Erythroblast (primary cell): ENCODE measurements at regions not wholly inside any gene's neighbourhood (a gene's known extent, or its start where the extent isn't known, plus 50 kb on each side); places are given as distances from the start of the nearest gene placed in this dataset.

Source experiments
- DNase-seq, 2 experiments: peaks; one replicate each; lab custom pipeline; 2025; lab: John Stamatoyannopoulos, UW
- GATA1 ChIP-seq: IDR thresholded peaks from 2 replicates; pipeline ENCODE4 v1.6.1; 2011; ENCODE audit warnings: low read depth, mild to moderate bottlenecking, control low read depth, low read length, moderate library complexity
- POLR2A ChIP-seq: IDR thresholded peaks from 2 replicates; pipeline ENCODE4 v1.6.1; 2011; ENCODE audit warnings: mild to moderate bottlenecking, low read length

DNA sequence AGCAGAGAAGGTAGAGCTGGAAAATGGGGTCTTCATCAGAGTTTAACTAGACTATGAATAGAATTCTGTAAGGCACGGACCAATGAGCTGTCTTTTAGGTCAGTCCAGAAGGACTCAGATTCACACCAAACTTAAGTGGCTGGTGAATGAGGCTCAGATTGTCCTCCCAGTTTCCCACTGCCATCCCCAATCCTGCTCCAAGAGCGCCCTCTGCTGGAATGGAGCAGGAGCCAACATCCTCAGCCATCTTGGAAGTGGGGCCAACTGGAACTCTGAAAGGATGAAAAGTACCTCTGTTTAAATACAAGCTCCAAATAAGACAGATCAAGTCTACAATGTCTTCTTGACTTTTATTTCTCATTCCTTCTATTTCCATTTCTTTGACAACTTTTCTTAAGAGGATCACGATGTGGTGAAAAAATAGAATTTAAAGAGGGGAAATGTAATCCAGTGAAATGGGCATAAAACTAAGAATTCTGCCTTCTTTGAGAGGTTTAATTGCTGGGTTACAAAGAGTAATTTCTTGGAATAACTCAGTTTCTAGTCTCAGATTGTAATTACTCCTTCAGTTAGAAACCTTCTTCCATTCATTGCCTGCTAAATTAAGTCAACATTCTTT is 217.1 kb upstream of the TPRG1 start:
- DNase-seq = peak; percentile 65 to 81
- TF ChIP-seq POLR2A (no peak), GATA1 (no peak)

- no peak for DNase-seq
These were observed 215.9 kb upstream of the TPRG1 start for GRCh38 chr3:188955919-188956318.

GRCh38 chr3:188956839-188957489 is 214.8 kb upstream of the TPRG1 start:
- TF ChIP-seq POLR2A (no peak), GATA1 (no peak)
- DNase-seq = peak; percentile 35 to 60

More at GRCh38 chr3:188955919-188956318, 215.9 kb upstream of the TPRG1 start:
- TF ChIP-seq GATA1 (no peak), POLR2A (no peak)

DNA sequence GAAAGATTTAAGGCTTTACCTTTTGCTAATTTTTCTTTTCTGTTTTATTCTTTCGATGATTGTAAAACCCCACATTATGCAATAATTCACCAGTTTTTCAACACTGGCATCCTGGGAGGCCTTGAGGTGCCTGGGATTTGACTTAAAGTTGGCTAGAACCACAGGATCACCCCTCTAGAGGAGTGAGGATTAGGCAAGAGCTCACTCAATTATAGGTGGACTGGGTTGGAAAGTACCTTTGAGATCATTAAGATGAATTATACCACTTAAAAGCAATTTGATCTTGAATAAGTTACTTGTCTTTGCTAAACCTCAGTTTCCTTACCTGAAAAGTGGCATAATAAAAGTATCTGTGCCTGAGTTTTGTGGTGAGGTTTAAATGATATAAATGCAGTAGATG is 212.8 kb upstream of the TPRG1 start:
- no peak for DNase-seq
- no peak for TF ChIP-seq GATA1
- TF ChIP-seq POLR2A = no peak

DNA sequence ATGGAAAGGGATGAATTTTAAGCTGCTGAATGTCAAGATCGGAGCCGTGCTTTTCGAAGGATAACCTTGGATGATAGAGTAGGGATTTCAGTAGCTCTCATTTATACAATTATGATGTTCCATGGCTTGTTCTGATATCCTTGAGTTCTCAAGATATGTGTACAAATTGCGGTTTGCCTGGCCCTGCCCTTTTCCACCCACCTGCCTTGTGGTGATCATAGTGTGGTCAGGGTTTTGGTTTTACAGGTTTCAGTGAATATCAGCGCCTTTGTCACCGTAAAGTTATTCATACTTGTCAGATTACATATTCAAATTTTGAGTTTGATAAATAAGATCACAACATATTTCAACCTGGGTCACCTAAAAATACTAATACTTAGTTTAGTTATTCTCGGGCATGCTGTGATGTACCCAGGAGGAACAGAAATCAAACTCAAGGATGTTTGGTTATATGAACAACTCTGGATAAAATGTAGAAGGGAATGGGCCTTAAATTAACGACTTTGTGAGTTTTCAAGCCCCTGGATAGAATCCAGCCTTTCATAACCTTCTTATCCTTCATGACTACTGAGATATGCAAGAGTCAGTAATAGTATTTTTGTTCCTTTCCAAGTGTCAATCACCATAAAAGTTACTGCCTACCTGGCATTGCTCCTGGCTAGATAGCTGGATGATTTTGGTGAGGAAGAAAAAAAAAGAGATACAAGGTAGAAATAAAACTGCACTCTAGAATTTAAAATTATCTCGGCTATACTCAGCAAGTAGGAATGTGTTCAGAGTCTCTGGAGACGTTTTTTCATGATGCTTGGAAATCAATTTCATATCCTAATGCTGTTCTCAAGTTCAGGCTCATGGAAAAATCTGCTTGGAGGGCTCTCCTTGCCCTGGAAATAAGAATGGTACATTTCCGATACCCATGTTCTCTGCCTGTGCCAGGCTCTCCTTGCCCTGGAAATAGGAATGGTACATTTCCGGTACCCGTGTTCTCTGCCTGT is 209.2 kb upstream of the TPRG1 start:
- TF ChIP-seq POLR2A (no peak), GATA1 (no peak)
- DNase-seq = no peak

- no peak for DNase-seq
- TF ChIP-seq POLR2A (no peak), GATA1 (no peak)
These were observed 206.8 kb upstream of the TPRG1 start for GRCh38 chr3:188964957-188965356.

- TF ChIP-seq POLR2A (no peak), GATA1 (no peak)
- DNase-seq = no peak
These were observed 199.5 kb upstream of the TPRG1 start for GRCh38 chr3:188972310-188972709.

GRCh38 chr3:188974856-188975599 is 196.7 kb upstream of the TPRG1 start:
- no peak for DNase-seq
- TF ChIP-seq GATA1 (no peak), POLR2A (no peak)

DNA sequence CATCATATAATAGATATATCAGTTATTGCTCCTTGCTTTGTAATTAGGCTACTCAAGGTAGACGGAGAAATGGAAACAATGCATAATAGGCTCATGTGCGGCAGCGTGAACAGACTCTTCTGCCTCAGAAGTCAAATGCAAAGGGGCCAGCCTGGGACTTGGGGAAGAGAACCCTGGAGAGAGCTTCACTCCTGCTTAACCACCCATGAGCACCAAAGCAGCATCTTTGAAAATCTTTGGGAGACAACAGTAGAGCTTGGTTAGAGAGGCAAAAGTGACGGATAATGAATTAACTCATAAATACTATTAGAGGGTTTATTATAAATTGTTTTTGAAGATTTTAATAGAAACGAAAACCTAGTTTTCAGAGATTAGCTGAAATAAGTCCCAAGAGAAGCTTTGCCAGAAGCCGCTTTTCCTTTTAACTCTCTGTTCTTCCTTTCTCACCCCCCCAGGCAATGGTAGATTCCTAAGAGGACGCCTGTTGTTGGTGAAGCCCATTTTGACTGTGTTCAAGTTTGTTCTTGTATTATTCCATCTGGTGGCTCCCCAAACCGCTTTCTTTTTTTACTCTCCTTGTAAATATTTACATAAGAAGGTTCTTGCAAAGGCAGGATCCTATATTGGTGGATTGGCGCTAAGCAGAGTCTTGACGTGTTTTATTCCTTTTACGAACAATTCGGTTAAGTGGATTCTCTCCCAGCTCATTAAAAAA is 196.0 kb upstream of the TPRG1 start:
- TF ChIP-seq POLR2A (no peak), GATA1 (no peak)
- no peak for DNase-seq

DNA sequence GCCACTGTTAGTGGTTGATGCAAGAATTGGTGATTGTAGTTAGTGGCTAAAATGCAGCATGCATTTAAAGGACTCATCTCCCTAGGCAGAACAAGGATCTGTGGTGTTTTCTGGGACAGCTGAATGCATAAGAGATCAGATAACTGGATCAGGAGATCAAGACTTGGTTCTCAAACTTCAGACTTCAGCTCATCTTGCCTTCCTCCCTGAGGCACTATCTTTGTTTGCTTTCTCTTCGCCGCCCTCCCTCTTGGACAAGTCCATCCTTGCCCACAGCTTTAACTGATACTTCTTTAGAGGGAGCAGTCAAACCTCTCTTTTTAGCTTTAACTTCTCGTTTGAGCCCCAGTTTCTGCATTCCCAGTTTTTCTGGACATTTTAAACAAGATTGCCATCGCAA is 195.4 kb upstream of the TPRG1 start:
- DNase-seq = no peak
- TF ChIP-seq POLR2A = no peak
- TF ChIP-seq GATA1 = no peak

GRCh38 chr3:188978421-188979171 is 193.2 kb upstream of the TPRG1 start:
- no peak for DNase-seq
- TF ChIP-seq POLR2A = no peak
- TF ChIP-seq GATA1 = no peak

DNA sequence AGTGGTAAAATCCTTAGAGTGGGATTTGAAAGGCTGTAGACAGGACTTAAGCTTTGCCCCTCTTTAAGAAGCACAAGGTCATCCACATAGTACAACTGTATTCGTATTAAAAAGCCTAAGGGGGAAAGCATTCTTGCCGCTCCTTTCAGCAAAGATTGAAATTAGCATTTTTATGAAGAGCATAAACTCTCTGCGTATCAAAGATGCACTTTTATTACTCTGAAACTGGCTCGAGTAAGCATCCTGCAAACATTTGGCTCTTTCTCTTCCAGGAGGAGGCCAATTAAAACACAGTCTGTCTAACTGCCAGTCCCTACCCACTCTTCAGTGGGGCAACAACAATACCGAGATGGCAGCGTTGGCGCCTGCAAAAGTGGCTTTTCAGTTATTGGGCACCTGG is 192.5 kb upstream of the TPRG1 start:
- DNase-seq = no peak
- TF ChIP-seq POLR2A = no peak
- TF ChIP-seq GATA1 = no peak
